Ishikawa (cell line): ENCODE measurements at regions not wholly inside any gene's neighbourhood (a gene's known extent, or its start where the extent isn't known, plus 50 kb on each side); places are given as distances from the start of the nearest gene placed in this dataset.

Experiments
- CEBPB ChIP-seq: IDR thresholded peaks from 2 replicates; pipeline ENCODE4 v1.6.1; 2012
- CREB1 ChIP-seq: IDR thresholded peaks from 2 replicates; pipeline ENCODE4 v1.6.1; 2012; ENCODE audit warnings: low read depth
- EGR1 ChIP-seq: IDR thresholded peaks from 2 replicates; pipeline ENCODE4 v1.6.1; 2012
- EP300 ChIP-seq: IDR thresholded peaks from 2 replicates; pipeline ENCODE4 v1.6.1; 2012; ENCODE audit warnings: borderline replicate concordance
- FOXM1 ChIP-seq: IDR thresholded peaks from 2 replicates; pipeline ENCODE4 v1.6.1; 2012; ENCODE audit warnings: low read depth, borderline replicate concordance
- MAX ChIP-seq: IDR thresholded peaks from 2 replicates; pipeline ENCODE4 v1.6.1; 2012
- NFIC ChIP-seq: IDR thresholded peaks from 2 replicates; pipeline ENCODE4 v1.6.1; 2012
- RAD21 ChIP-seq: IDR thresholded peaks from 2 replicates; pipeline ENCODE4 v1.6.1; 2012; ENCODE audit warnings: low read depth
- REST ChIP-seq: IDR thresholded peaks from 2 replicates; pipeline ENCODE4 v1.6.1; 2012; ENCODE audit warnings: low read depth, mild to moderate bottlenecking
- TAF1 ChIP-seq: IDR thresholded peaks from 2 replicates; pipeline ENCODE4 v1.6.1; 2012; ENCODE audit warnings: low read depth, mild to moderate bottlenecking
- TCF12 ChIP-seq: IDR thresholded peaks from 2 replicates; pipeline ENCODE4 v1.6.1; 2012; ENCODE audit warnings: low read depth
- TEAD4 ChIP-seq: IDR thresholded peaks from 2 replicates; pipeline ENCODE4 v1.6.1; 2012
- USF1 ChIP-seq: IDR thresholded peaks from 2 replicates; pipeline ENCODE4 v1.6.1; 2012
- YY1 ChIP-seq: IDR thresholded peaks from 2 replicates; pipeline ENCODE4 v1.6.1; 2012; ENCODE audit warnings: low read depth
- ZBTB7A ChIP-seq: IDR thresholded peaks from 2 replicates; pipeline ENCODE4 v1.6.1; 2012; ENCODE audit warnings: low read depth

GRCh38 chr3:182300266-182300665 is 493.0 kb upstream of the ATP11B start:
- TF ChIP-seq YY1 (no peak), ZBTB7A (no peak), CREB1 (no peak), REST (no peak), RAD21 (no peak), FOXM1 (no peak), CEBPB (no peak), USF1 (no peak), MAX (no peak)

- no peak for TF ChIP-seq YY1
- TF ChIP-seq CEBPB = no peak
- no peak for TF ChIP-seq EGR1
- no peak for TF ChIP-seq MAX
- no peak for TF ChIP-seq FOXM1
Observed at GRCh38 chr3:182303169-182303568, 490.1 kb upstream of the ATP11B start.

- TF ChIP-seq YY1 (no peak), TAF1 (no peak)
Observed at GRCh38 chr3:182305881-182306665, 487.2 kb upstream of the ATP11B start.

- TF ChIP-seq CREB1 (no peak), EP300 (no peak), RAD21 (no peak), TCF12 (no peak), YY1 (no peak), REST (no peak), USF1 (no peak), MAX (no peak), CEBPB (no peak), NFIC (no peak), TAF1 (no peak), FOXM1 (no peak), EGR1 (no peak), TEAD4 (no peak), ZBTB7A (no peak)
Observed at GRCh38 chr3:182308328-182308727, 485.0 kb upstream of the ATP11B start.

GRCh38 chr3:182309120-182309519 is 484.2 kb upstream of the ATP11B start:
- TF ChIP-seq NFIC = no peak
- no peak for TF ChIP-seq FOXM1
- TF ChIP-seq TAF1 = no peak
- no peak for TF ChIP-seq YY1
- TF ChIP-seq TCF12 = no peak
- no peak for TF ChIP-seq USF1
- no peak for TF ChIP-seq REST
- no peak for TF ChIP-seq TEAD4
